HG02763 (cell line): ENCODE measurements at regions not wholly inside any gene's neighbourhood (a gene's known extent, or its start where the extent isn't known, plus 50 kb on each side); places are given as distances from the start of the nearest gene placed in this dataset.
"Not testable (repeated sequence)": the region's sequence is repeated elsewhere in the genome, so short reads cannot be mapped to it uniquely, and the experiment has no call there.

Experiments
- ATAC-seq: cut with Tn5 transposase; IDR thresholded peaks from one replicate; pipeline ENCODE4 v1.9.1; 2021; ENCODE audit warnings: mild to moderate bottlenecking, moderate library complexity; ENCODE audit not compliant: unreplicated experiment

DNA sequence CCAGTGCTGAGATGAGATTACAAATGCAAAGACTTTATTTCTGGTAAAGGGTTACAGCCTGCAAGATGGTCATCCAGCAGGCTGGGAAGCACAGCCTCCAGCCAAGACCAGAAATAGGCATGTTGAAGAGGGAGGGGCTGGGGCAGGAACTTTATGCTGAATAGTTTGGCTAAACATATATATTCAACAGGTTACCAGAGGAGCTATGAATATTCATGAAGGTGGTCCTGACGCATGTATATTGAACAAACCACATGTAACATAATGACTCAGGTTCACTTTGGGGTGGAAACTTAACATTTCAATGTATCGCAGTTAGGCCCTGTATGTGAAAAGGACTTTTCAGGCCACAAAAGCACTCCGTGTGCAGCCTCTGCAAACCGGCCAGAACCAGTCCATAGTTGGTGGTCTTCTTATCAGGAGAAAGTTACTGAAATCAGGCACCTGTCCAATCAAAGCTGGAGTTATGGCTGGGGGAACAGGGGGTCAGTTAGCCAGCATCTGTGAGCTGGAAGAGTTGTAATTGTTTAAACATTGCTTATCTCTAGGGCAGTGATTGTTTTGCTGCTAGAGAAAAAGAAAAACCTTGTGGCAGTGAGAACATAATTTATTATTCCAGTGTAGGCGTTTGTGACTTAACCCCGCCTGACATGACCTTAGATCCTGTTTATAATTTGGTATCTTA lies 372.9 kb upstream of the AUTS2 start:
- ATAC-seq: no peak

DNA sequence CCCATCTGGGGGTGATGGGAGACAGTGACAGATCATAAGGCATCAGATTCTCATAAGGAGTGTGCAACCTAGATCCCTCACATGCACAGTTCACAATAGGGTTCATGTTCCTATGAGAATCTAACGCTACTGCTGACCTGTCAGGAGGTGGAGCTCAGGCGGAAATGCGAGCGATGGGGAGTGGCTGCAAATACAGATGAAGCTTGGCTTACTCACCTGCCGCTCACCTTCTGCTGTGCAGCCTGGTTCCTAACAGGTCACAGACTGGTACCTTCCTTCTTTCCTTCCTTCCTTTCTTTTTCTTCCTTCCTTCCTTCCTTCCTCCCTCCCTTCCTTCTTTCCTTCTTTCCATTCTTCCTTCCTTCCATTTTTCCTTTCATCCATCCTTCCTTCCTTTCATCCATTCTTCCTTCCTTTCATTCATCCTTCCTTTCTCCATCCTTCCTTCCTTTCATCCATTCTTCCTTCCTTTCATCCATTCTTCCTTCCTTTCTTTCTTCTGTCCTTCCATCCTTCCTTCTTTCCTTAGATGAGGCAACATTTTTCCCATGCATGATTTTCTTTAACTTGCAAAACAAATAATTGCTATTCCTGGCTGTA lies 370.0 kb upstream of the AUTS2 start:
- no peak for ATAC-seq

GRCh38 chr7:69232445-69233376 lies 365.6 kb upstream of the AUTS2 start:
- ATAC-seq: no peak

DNA sequence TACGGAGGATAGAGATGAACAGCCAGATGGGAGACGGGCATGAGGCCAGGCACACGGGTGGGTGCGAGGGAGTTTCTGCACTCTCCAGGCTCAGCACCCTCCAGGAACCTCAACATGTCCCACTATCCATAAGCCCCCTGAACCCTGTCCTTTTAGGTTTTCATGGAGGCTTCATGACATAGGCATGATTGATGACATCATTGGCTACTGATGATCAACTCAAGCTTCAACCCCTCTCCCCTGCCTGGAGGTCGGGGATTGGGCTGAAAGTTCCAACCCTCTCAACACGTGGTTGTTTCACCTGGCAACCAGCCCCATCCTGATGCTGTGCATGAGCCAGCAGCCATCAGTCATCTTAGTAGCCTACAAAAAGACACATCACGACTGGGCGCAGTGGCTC lies 360.7 kb upstream of the AUTS2 start:
- no peak for ATAC-seq

- ATAC-seq: no peak
Measured at GRCh38 chr7:69243016-69243415, 355.3 kb upstream of the AUTS2 start.

- ATAC-seq: no peak
Measured at GRCh38 chr7:69244701-69245100, 353.6 kb upstream of the AUTS2 start.

GRCh38 chr7:69245646-69246045 lies 352.6 kb upstream of the AUTS2 start:
- no peak for ATAC-seq

- no peak for ATAC-seq
Measured at GRCh38 chr7:69246758-69247157, 351.5 kb upstream of the AUTS2 start.

DNA sequence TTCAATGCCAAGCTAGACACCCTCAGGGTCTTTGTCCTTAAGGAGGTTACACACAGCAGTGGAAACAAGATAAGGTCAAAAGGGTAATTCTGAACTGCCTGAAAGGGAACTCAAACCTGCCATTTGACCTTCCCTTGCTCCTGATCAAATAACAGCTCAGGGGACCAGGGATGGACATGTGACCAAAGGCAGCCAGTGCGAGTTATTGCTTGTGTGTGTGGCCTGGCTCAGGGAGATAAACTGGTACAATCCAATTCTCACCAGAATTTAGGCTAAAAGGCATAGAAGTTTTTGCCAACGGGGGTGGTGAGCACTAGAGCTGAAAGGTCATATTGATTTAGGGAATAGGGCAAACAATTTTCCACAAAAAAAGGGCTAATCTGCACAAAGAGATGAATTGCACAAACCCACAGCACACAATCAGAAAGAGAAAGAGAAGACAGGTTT lies 349.9 kb upstream of the AUTS2 start:
- not testable (repeated sequence) for ATAC-seq

GRCh38 chr7:69250958-69251357 lies 347.3 kb upstream of the AUTS2 start:
- no peak for ATAC-seq

DNA sequence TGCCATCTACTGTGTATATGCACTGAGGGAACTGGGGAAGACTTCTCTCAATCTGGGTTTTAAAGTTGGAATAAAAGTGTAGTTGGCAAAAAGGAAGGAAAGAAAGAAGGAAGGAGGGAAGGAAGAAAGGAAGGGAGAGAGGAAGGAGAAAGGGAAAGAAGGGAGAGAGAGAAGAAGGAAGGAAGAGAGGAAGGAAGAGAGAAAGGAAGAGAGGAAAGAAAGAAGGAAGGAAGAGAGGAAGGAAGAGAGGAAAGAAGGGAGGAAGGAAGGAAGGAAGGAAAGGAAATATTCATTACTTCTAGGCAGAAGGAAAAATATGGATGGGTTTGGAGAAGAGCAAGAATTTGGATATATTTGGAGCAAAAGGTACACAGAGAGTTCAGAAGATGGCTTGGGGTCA lies 343.6 kb upstream of the AUTS2 start:
- no peak for ATAC-seq

DNA sequence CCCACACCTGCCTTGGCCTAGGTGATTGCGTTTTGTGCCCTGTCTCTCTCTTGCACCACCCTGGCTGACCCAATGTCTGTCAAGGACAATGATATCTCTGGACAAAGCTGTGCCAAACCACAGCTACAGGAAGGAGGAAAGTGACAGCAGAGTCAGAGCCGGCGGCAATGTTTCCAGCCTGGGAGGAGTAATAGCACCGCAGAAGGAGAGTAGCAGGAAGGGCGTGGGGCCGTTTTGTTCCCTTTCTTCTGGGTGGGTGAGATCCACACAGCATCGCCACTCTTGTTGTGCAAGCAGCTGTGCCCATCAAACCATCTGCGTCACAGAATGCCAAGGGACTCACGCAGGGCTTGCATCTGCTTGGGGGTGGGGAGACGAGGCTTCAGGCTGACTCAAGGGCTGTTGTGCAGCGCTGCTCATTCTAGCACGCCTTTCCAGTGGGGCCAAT lies 341.6 kb upstream of the AUTS2 start:
- no peak for ATAC-seq

- no peak for ATAC-seq
Measured at GRCh38 chr7:69257592-69257991, 340.7 kb upstream of the AUTS2 start.

DNA sequence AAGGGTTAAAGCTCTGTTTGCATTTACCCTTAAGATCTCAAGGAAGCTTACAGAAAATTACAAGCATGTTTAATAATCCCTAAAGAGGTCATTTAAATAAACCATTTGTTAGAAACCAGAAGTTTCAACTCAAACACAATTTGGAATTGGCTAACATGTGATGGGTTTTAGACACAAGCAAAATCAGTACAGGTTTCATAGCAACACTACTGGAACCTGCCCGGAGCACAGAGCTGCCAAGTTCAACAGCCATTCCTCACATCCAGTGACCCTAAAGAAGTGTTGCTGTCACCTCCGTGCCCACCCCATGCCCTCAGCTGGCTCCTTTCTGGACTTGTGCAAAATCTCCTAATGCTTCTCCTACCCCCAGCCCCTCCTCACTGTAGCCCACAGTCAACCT lies 338.8 kb upstream of the AUTS2 start:
- no peak for ATAC-seq

DNA sequence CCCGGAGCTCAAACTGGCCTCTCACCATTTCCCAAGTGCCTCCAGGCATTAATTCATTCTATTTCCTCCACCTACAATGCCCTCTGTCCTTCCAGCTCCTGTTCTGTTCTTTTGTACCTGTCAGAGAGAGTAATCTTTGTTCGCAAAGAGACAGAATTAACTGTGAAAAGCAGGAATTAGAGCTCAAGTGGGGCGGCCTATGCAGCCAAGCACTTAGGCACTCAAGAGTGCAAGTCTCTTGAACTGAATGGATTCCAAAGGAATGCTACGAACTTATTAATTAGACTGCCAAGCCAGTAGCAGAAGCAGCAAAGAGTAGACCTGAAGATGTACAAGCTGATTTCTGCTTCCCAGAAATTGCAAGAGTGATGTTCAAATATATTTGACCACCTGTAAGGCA lies 338.3 kb upstream of the AUTS2 start:
- no peak for ATAC-seq

DNA sequence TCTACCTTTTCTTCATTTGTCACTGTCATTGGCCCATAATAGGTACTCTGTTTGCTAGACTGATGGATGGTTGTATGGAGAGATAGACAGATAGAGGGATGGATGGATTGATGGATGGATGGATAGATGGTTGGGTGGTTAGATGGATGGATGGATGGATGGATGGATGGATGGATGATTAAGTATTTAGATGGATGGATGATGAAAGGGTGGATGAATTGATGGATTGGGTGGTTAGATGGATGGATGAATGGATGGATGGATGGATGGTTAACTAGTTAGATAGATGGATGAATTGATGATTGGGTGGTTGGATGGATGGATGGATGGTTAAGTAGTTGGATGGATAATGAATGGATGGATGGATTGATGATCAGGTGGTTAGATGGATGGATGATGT lies 334.7 kb upstream of the AUTS2 start:
- no peak for ATAC-seq

GRCh38 chr7:69269806-69270205 lies 328.5 kb upstream of the AUTS2 start:
- no peak for ATAC-seq

GRCh38 chr7:69272101-69272500 lies 326.2 kb upstream of the AUTS2 start:
- no peak for ATAC-seq

DNA sequence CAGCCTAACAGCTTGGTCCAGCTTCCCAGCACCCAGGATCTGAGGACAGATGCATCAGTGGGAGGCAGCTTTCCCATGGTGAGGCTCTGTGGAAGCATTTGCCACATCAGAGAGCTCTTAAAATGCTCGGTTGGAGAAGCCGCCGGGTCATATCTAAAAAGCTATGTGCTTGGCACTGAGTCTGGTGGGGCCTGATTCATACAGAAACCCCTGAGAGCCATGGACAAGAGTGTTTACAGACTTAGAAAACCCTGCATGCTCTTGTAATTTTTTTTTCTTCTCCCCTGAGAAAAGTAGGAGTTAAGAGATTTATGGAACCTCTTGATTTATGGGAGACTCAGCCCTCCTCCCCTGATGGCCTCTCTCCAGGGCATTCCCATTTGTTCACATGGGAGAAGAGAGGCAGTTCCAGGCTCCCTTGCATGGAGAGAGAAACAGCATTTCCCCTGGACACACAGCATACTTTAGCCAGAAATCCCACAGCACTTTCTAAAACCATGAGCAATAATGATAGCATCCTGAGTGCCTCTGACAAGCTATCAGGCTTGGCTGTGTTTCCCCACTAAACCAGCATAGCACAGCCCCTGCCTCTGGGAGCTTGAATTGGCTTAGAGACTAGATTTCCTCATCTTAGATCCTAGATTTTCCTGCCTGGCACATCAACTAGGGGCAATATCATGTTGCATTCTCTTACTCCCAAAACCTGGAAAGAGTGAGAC lies 322.1 kb upstream of the AUTS2 start:
- ATAC-seq: no peak

GRCh38 chr7:69277366-69277765 lies 320.9 kb upstream of the AUTS2 start:
- ATAC-seq: no peak

DNA sequence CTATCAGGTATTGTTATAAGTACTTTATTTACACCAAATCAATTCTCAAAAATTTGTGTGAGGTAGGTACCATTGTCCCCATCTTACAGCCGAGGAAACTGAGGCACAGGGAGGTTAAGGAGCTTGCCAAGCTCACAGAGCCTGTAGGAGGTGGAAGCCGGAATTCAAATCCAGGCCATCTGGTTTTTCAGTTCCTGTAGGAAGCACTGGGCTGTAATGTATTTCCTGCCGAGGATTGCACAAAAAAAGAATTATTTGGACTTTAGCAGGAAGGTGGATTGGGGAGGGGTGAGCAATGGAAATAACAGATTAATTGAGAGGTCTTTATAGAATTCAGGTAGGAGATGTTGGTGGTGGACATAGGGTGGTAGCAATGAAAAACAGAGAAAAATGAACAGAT lies 315.3 kb upstream of the AUTS2 start:
- ATAC-seq: no peak
